H1 (cell line): ENCODE measurements at regions not wholly inside any gene's neighbourhood (a gene's known extent, or its start where the extent isn't known, plus 50 kb on each side); places are given as distances from the start of the nearest gene placed in this dataset.

Experiments used
- CTCF ChIA-PET: fragments of 300-600 bp; sonication (Branson Sonifier 250); formaldehyde crosslinking; loops from one replicate; lab custom pipeline; 2021; ENCODE audit not compliant: partially characterized antibody; lab: Charles Lee
- POLR2A ChIA-PET: fragments of 300-600 bp; sonication (Branson Sonifier 250); formaldehyde crosslinking; loops from one replicate; lab custom pipeline; 2021; ENCODE audit warnings: inconsistent platforms; ENCODE audit not compliant: partially characterized antibody; lab: Charles Lee
- DNase-seq, 2 experiments: peaks; one replicate each; pipeline versions ENCODE4 v3.0.0 to v3.0.0-alpha.2; 2010 to 2022; ENCODE audit warnings: low spot score in 2 of 2, low read depth in 1 of 2, mixed read lengths in 1 of 2
- FAIRE-seq: peaks from 2 replicates; lab custom pipeline; 2011; peaks lifted over from hg19 to GRCh38; lab: Jason Lieb, UNC
- H2AFZ ChIP-seq: 2 replicates; pipeline ENCODE4 v1.8.1; 2012; ENCODE audit warnings: low read length, inconsistent platforms
- H2AK5ac ChIP-seq: 2 replicates; pipeline ENCODE4 v1.6.1; 2013; ENCODE audit warnings: low read depth, low read length
- H2BK120ac ChIP-seq: replicated peaks from 2 replicates; pipeline ENCODE3; 2013; ENCODE audit warnings: low read depth, low read length, inconsistent platforms
- H2BK12ac ChIP-seq: 2 replicates; pipeline ENCODE4 v1.6.1; 2013; ENCODE audit warnings: low read depth, low read length
- H2BK15ac ChIP-seq: 2 replicates; pipeline ENCODE4 v1.6.1; 2013; ENCODE audit warnings: low read length
- H2BK20ac ChIP-seq: 2 replicates; pipeline ENCODE4 v1.6.1; 2013; ENCODE audit warnings: low read length
- H2BK5ac ChIP-seq: 2 replicates; pipeline ENCODE4 v1.6.1; 2013; ENCODE audit warnings: low read depth, low read length
- H3K14ac ChIP-seq: 2 replicates; pipeline ENCODE4 v1.6.1; 2013; ENCODE audit warnings: inconsistent platforms; ENCODE audit not compliant: insufficient read length
- H3K18ac ChIP-seq: 2 replicates; pipeline ENCODE4 v1.6.1; 2013; ENCODE audit warnings: low read length; ENCODE audit errors: extremely low read depth
- H3K23ac ChIP-seq: 2 replicates; pipeline ENCODE4 v1.6.1; 2013; ENCODE audit warnings: inconsistent platforms; ENCODE audit not compliant: insufficient read length
- H3K23me2 ChIP-seq: 2 replicates; pipeline ENCODE4 v1.6.1; 2013; ENCODE audit warnings: low read depth, low read length
- H3K27ac ChIP-seq: 2 replicates; pipeline ENCODE4 v1.6.1; 2011; ENCODE audit warnings: low read depth, low read length, inconsistent platforms
- H3K27me3 ChIP-seq, 4 experiments: replicated peaks in 1 of 4; 1 replicate in 1 of 4; 2 replicates in 3 of 4; pipeline versions ENCODE4 v1.6.1 to v1.8.1; 2011 to 2013; ENCODE audit warnings: low read length in 3 of 4, mild to moderate bottlenecking in 3 of 4, inconsistent platforms in 2 of 4, mixed read lengths in 2 of 4, moderate library complexity in 1 of 4; ENCODE audit not compliant: control insufficient read depth in 3 of 4, insufficient read depth in 3 of 4; ENCODE audit errors: extremely low read depth in 1 of 4
- H3K36me3 ChIP-seq, 4 experiments: 2 replicates each; pipeline versions ENCODE4 v1.6.1 to v1.8.1; 2011 to 2013; ENCODE audit warnings: mild to moderate bottlenecking in 4 of 4, low read length in 3 of 4, moderate library complexity in 2 of 4, control low read depth in 1 of 4, inconsistent platforms in 1 of 4; ENCODE audit not compliant: insufficient read depth in 4 of 4, control insufficient read depth in 2 of 4
- H3K4ac ChIP-seq: replicated peaks from 2 replicates; pipeline ENCODE3; 2013; ENCODE audit warnings: low read length, low read depth, mixed read lengths, inconsistent platforms; ENCODE audit not compliant: insufficient read length
- H3K4me1 ChIP-seq, 4 experiments: replicated peaks in 1 of 4; 1 replicate in 1 of 4; 2 replicates in 3 of 4; pipeline versions ENCODE4 v1.6.1 to v1.8.1; 2011 to 2013; ENCODE audit warnings: low read length in 3 of 4, inconsistent platforms in 2 of 4, mixed read lengths in 1 of 4; ENCODE audit not compliant: insufficient read depth in 4 of 4, control insufficient read depth in 3 of 4
- H3K4me2 ChIP-seq, 2 experiments: 2 replicates each; pipeline versions ENCODE4 v1.6.1 to v1.8.1; 2011 to 2013; ENCODE audit warnings: low read depth in 2 of 2, low read length in 2 of 2, control low read depth in 1 of 2, inconsistent platforms in 1 of 2, mild to moderate bottlenecking in 1 of 2; ENCODE audit not compliant: insufficient read depth in 1 of 2
- H3K4me3 ChIP-seq, 4 experiments: fragments of 200-600, 300-600 bp in 1 of 4; sonication (generic), shearing (Covaris generic), sonication (Bioruptor Twin) in 1 of 4; 2 replicates each; pipeline versions ENCODE4 v1.5.1 to v1.8.1; 2011 to 2016; ENCODE audit warnings: low read length in 4 of 4, low read depth in 3 of 4, control low read depth in 2 of 4, inconsistent platforms in 2 of 4, mild to moderate bottlenecking in 2 of 4, mixed read lengths in 1 of 4, moderate library complexity in 1 of 4; ENCODE audit not compliant: insufficient read depth in 2 of 4; ENCODE audit errors: extremely low read depth in 1 of 4
- H3K56ac ChIP-seq: replicated peaks from 2 replicates; pipeline ENCODE3; 2013; ENCODE audit warnings: low read depth, mild to moderate bottlenecking, mixed read lengths, low read length, inconsistent platforms; ENCODE audit not compliant: insufficient read length
- H3K79me1 ChIP-seq: 2 replicates; pipeline ENCODE4 v1.6.1; 2013; ENCODE audit warnings: low read depth, low read length, control low read depth
- H3K79me2 ChIP-seq, 2 experiments: 2 replicates each; pipeline versions ENCODE4 v1.6.1 to v1.8.1; 2012 to 2013; ENCODE audit warnings: low read length in 2 of 2, mild to moderate bottlenecking in 2 of 2, inconsistent platforms in 1 of 2; ENCODE audit not compliant: insufficient read depth in 2 of 2, control insufficient read depth in 1 of 2
- H3K9ac ChIP-seq, 4 experiments: replicated peaks in 1 of 4; 1 replicate in 1 of 4; 2 replicates in 3 of 4; pipeline versions ENCODE4 v1.6.1 to v1.8.1; 2011 to 2013; ENCODE audit warnings: low read depth in 3 of 4, low read length in 3 of 4, control low read depth in 2 of 4, mild to moderate bottlenecking in 2 of 4, moderate library complexity in 2 of 4, inconsistent platforms in 1 of 4; ENCODE audit errors: extremely low read depth in 1 of 4
- H3K9me3 ChIP-seq, 2 experiments: 2 replicates each; pipeline versions ENCODE4 v1.6.1 to v1.8.1; 2012 to 2013; ENCODE audit warnings: mild to moderate bottlenecking in 2 of 2, moderate library complexity in 2 of 2, control low read depth in 1 of 2, inconsistent platforms in 1 of 2, low read depth in 1 of 2, low read length in 1 of 2, mixed read lengths in 1 of 2; ENCODE audit not compliant: insufficient read depth in 2 of 2
- H4K20me1 ChIP-seq, 2 experiments: replicated peaks in 1 of 2; 2 replicates each; pipeline versions ENCODE3 to v1.8.1; 2011 to 2013; ENCODE audit warnings: inconsistent platforms in 2 of 2, low read length in 2 of 2, mild to moderate bottlenecking in 1 of 2; ENCODE audit not compliant: insufficient read depth in 2 of 2, control insufficient read depth in 1 of 2
- H4K5ac ChIP-seq: 2 replicates; pipeline ENCODE4 v1.6.1; 2013; ENCODE audit warnings: low read length, low read depth, mixed read lengths, inconsistent platforms; ENCODE audit not compliant: insufficient read length
- H4K8ac ChIP-seq: 2 replicates; pipeline ENCODE4 v1.8.0; 2013; ENCODE audit warnings: mild to moderate bottlenecking, moderate library complexity, low read length, inconsistent platforms; ENCODE audit not compliant: insufficient read depth; ENCODE audit errors: extremely low read depth
- H4K91ac ChIP-seq: replicated peaks from 2 replicates; pipeline ENCODE3; 2013; ENCODE audit warnings: low read length, mixed read lengths, inconsistent platforms; ENCODE audit not compliant: insufficient read length
- HDAC6 ChIP-seq: IDR thresholded peaks from one replicate; pipeline ENCODE4 v1.7.1; 2012; ENCODE audit warnings: low read depth, mild to moderate bottlenecking, inconsistent platforms, low read length, moderate library complexity
- KDM5A ChIP-seq: fragments of 200-600 bp; IDR thresholded peaks from 2 replicates; pipeline ENCODE4 v1.7.1; 2012; ENCODE audit warnings: mild to moderate bottlenecking, low read length, inconsistent platforms, mixed read lengths
- NANOG ChIP-seq: IDR thresholded peaks from 2 replicates; pipeline ENCODE4 v1.6.1; 2011; ENCODE audit warnings: low read length, low read depth, mild to moderate bottlenecking, inconsistent platforms; ENCODE audit not compliant: insufficient read depth, poor library complexity, severe bottlenecking
- RNF2 ChIP-seq: fragments of 200-900, 300-1000 bp; sonication (generic); IDR thresholded peaks from 2 replicates; pipeline ENCODE4 v1.7.1; 2016; ENCODE audit warnings: borderline replicate concordance, low read depth, mild to moderate bottlenecking, antibody characterized with exemption, low read length; ENCODE audit not compliant: poor library complexity, severe bottlenecking; ENCODE audit errors: missing control alignments
- SIRT6 ChIP-seq: IDR thresholded peaks from one replicate; pipeline ENCODE4 v1.7.1; 2012; ENCODE audit warnings: low read length, inconsistent platforms
- YY1 ChIP-seq: IDR thresholded peaks from 2 replicates; pipeline ENCODE4 v1.6.1; 2011; ENCODE audit warnings: low read depth, mild to moderate bottlenecking, low read length
- WGBS, 2 experiments: shearing (Covaris generic) in 1 of 2; methylation state at CpG; one replicate each; pipeline versions ENCODE4 v1.1.6 to v1.1.7; 2013 to 2015; ENCODE audit warnings: low lambda C conversion rate in 2 of 2, mixed read lengths in 2 of 2, inconsistent platforms in 1 of 2, low coverage in 1 of 2, missing lambda C conversion rate in 1 of 2; ENCODE audit not compliant: insufficient replicate concordance in 2 of 2, insufficient coverage in 1 of 2, insufficient read length in 1 of 2; ENCODE audit errors: extremely low coverage in 1 of 2, missing lambda C conversion rate in 1 of 2; 5-methylcytosine and 5-hydroxymethylcytosine counted together

GRCh38 chr6:4415549-4415948, 280.2 kb upstream of the ECI2 start:
- CTCF ChIA-PET, result interaction anchor here (0.6 to 1.3 kb wide), 2 partner anchors 9 to 20 kb away, joined by 3 to 4 read pairs; no protein-coding TSS in a partner anchor
- no peak overlapping the region for H4K5ac ChIP-seq
- no peak overlapping the region for H3K18ac ChIP-seq
- no peak overlapping the region for H3K4me2 ChIP-seq
- no peaks in the 10 kb centered on the region; a peak in 1 of 8 replicates for H3K36me3 ChIP-seq
- H4K20me1 ChIP-seq, result no peaks in the 10 kb centered on the region
- TF ChIP-seq HDAC6 (no peak), NANOG (no peak), SIRT6 (no peak), RNF2 (no peak), YY1 (no peak), KDM5A (no peak)
- H3K4me3 ChIP-seq, result no peak overlapping the region
- 43% methylated on average over 1 of the region's 1 CpG; no CpG with 5 or more reads in 1 of the 2 experiments for WGBS, 2 experiments
- no peaks in the 10 kb centered on the region for H3K4me1 ChIP-seq
- no peaks in the 10 kb centered on the region for H3K79me2 ChIP-seq
- H3K27ac ChIP-seq, result no peak overlapping the region
- FAIRE-seq, result no peak
- no peaks in the 10 kb centered on the region for H3K23me2 ChIP-seq
- no peak overlapping the region for H2AK5ac ChIP-seq
- no peaks in the 10 kb centered on the region for H3K27me3 ChIP-seq
- no peak overlapping the region for H2AFZ ChIP-seq
- no peak overlapping the region for H2BK5ac ChIP-seq
- no peak overlapping the region for H4K91ac ChIP-seq
- no peak overlapping the region for H2BK120ac ChIP-seq
- H3K14ac ChIP-seq, result no peak overlapping the region
- DNase-seq, result no peak
- H2BK20ac ChIP-seq, result no peak overlapping the region
- no peak overlapping the region for H2BK12ac ChIP-seq
- no peak overlapping the region for H3K4ac ChIP-seq
- H3K79me1 ChIP-seq, result no peaks in the 10 kb centered on the region
- POLR2A ChIA-PET, result no interaction called here
- no peak overlapping the region for H3K56ac ChIP-seq
- H3K23ac ChIP-seq, result no peak overlapping the region
- H3K9me3 ChIP-seq, result peaks cover 0 to 4% of the 10 kb centered on the region in 2 experiments; a peak in 1 of 4 replicates
- H2BK15ac ChIP-seq, result no peak overlapping the region
- H3K9ac ChIP-seq, result no peak overlapping the region; a peak in 1 of 7 replicates
- H4K8ac ChIP-seq, result no peak overlapping the region
